ENCODE measurements at regions not wholly inside any gene's neighbourhood (a gene's known extent, or its start where the extent isn't known, plus 50 kb on each side); places are given as distances from the start of the nearest gene placed in this dataset.
"Not testable (repeated sequence)": the region's sequence is repeated elsewhere in the genome, so short reads cannot be mapped to it uniquely, and the experiment has no call there.

DNA sequence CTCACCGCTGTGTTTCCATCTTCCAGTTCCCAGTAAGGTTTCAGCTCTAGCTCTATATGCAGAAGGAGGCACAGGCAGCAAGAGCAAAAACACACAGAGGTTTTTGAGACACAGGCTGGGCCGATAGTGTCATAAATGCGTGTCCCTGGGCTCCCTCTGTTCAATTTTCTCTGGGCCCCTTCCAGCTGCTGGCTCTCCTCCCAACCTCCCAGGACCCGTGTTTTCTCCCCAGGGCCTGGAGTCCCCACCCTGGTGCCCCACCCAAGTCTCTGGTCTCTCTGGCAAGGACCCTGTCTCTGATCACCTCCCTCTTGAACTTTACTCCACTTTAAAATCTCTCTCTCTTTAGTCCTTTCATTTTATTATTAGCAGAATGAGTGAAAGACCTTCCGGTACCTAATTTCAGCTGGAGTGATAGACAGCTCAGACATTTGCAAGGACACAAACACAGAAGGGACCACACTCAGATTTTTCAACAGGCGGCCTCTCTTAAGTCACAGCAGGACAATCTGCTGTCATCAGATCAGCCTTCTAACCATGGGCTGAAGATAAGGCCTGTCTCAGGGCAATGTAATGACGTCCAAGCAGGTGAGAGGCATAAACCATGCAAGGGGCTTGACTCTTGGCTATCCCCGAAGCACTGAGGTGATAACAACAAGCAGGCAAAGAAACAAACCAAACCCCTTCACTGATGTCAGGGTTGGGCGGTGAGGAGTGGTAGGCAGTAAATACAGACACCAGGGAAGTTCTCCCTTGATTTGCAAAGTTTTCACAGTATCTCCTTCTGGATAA is 190.0 kb upstream of the IRS2 start:
- no peak for DNase-seq

DNA sequence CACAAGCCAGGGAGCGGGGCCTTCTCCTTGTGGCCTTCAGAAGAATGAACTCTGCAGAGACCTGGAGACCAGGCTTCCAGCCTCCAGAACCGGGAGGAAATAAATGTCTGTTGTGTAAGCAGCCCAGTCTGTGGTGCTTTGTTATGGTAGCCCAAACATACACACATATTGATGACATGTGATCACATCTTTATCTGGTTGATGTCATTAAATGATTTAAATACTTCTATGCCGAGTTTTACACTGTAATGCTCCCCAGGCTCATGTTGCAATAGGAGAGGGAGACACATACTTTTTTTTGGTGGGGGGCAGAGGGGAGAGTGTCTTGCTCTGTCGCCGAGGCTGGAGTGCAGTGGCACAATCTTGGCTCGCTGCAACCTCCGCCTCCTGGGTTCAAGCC is 188.0 kb upstream of the IRS2 start:
- no peak for DNase-seq

DNA sequence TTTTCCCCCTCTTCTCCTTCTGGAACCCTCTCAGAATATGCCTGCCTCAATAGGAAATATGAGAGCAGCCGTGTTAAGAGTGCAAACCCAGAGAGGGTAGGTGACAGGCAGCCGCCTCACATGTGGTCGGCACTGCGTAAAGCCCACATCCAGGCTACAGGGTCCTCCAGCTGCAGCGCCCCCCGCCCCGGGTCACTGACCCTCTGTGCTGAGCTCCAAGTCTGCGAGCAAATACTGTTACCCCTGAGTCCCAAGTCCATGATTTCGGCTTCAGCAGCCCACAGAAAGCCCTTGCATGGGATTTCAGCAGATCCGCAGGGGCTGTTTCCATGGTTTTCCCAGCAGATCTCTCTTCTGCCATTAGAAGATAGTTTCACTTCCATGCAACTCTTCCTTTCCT is 186.9 kb upstream of the IRS2 start:
- no peak for DNase-seq

DNA sequence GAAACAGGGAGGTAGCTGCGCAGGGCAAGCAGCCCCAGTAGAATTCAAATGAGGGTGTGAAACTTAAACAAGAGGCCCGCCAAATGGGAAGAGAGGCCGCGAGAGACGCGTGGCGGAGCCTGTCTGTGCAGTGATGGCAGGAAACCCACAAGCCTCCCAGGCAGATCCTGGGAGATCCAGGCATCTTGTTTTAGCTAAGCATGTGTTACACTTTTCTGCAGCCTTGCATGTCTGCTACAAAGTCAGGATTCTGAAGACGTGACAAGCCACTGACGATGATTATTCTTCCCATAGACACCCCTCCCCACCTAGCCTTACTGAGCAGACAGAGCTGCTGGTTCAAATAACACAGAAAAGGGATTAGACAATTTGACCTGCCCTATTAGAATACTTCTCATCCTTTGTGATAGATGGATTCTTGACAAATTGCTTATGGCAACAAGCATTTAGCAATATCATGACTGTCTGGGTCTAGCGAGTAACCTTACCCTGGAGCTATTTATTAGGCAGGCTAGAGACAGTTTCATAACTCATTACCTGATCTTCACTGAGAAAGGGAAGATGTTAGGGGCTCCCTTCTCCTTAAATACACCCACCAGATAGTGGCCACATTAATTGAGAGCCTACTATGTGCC is 185.2 kb upstream of the IRS2 start:
- DNase-seq: no peak

DNA sequence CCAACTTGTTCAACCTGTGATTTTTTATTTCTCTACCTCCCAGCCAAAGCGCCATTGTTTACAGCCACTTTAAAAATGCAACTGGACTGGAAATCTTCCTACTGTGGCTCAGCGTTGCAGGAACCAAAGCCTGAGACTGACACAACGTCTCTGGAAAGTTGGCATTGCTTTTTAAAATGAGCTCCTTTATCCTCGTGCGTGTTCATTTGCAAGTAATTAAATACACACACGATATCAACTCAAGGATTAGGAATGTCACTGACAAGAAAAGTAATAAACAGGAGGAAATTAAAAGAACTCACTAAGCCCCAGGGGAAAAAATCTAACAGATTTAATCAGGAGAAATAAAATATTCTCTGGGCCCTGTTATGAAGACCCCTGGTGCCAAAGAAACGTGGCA is 184.6 kb upstream of the IRS2 start:
- no peak for DNase-seq

DNA sequence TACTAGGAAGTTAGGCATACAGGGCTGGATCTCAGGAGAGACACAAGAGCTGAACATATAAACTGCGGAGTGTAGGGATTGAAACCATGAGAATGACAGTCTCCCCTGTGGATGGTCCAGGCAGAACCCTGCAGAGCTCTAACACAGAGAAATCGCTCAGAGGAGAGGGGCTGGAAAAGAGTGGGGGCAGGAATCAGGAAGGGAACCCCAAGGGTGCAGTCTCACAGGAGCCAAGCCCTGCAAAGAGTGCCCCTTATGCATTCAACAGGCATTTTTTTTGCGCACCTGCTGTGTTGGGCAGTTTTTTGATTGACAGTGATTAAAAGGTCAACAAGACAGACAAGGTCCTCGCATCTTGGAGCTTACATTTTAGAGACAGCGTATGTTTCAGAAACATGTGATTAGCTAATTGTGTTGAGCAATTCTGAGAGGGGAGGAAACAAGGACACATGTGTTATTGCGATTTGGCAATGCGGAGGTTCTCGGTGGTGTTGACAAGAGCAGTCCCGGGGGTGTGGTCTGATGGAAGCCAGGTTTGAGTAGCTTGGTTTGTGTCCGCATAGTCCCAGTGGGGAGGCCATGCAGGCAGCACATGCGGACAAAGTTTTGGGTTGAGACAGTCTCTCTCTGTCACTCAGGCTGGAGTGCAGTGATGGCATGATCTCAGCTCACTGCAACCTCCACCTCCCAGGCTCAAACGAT is 182.6 kb upstream of the IRS2 start:
- no peak for DNase-seq

DNA sequence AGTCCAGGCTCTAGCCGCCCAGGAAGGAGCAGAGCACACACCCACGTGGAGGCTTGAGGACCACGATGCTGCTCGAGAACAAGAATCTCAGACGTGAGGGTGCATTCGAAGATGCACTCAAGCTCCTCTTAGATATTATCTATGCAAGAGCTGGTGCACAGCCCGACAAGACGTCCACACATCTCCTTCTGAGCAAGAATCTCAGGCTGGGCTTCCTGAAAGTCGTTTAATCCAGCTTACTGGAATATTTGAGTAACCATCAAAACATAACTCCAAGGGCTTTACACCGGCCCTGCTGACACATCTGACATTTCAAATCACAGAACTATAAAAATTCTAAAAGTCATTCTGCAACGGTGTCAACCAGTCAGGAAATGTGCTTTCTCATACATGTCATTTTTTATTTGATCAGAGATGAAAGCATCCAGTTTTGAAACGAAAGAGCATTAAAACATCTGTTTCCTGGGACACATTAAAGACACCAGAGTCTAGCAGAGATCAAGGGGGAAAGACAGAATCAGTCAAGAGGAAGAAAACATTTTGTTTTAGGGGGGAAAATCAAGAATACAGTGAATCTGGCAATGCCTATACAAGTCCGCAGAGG is 177.7 kb upstream of the IRS2 start:
- no peak for DNase-seq

DNA sequence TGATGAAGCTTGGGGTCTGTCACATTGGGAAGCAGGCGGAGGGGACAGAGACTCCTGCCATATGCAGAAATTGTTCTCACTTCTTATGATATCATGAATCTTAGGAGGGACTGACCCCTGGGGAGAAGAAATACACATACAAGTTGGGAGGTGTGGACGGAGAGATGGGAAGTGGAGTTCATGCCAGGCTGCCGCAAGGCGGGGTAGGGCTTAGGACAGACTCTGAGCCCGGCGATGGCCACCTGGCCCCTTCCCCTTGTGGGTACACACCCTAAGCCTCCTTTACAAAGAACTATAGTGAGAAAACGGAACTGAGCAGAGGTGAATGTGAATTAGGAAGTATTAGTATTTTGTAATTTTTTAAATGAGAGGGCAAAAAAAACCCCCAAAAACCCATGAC is 177.0 kb upstream of the IRS2 start:
- no peak for DNase-seq

DNA sequence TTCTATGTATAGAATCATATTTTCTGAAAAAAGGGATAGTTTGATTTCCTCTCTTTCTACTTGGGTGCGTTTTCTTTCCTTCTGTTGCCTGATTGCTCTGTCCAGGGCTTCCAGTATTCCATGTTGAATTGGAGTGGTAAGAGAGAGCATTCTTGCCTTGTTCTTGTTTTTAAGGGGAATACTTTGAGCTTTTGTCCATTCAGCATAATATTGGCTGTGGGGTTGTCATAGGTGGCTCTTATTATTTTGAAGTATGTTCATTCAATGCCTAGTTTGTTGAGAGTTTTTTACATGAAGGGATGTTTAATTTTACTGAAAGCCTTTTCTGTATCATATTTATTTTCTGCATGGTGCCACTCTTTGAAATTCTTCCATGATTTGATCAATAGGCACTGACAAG is 173.5 kb upstream of the IRS2 start:
- DNase-seq: no peak

DNA sequence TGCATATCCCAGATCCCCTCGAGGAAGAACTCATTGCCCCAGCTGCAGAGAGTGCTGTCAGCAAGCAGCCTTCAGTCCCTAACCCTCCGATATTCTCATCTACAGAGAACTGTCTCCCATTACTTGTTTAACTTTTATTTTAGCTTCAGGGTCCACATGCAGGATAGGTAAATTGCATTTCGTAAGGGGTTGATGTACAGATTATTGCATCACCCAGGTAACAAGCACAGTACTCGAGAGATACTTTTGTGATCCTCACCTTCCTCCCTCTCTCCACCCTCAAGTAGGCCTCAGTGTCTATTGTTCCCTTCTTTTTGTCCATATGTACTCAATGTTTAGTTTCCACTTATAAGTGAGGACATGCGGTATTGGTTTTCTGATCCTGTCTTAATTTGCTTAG is 171.5 kb upstream of the IRS2 start:
- no peak for DNase-seq

DNA sequence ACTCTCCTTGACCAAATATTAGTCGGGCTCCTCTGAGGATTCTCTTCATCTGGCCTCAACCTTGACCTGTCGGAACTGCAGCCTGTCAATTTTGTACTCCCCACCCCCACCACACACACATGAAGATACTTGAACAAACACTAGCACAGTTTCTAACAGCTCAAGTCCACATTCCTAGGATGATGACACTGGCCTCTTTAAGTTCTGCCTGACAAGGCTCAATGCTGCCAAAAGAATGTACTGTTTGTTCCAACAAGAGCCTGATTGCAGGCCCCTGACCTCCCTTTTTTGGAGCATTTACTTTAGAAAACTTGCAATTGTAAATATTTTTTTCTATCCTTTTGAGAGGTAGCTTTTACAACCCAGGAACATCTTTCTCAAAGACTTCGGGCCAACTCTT is 169.2 kb upstream of the IRS2 start:
- no peak for DNase-seq

DNA sequence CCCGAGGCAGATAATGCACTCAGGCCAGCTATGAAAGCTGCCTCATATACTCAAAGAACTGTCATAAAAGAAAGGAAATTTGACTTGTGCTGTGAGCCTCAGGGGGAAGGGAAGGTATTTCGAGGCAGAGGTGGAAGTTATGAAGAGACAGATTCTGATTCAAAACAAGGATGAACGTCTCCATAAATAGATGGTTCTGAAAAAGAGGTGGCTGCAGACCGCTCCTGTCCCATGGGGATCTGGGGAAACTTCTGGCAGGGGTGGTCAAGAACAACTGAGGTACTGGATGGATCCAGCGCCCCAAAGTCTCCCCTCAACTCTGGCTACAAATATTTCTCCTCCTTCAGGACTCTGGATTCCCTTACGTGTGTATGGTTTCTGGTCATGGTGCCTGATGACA is 168.1 kb upstream of the IRS2 start:
- DNase-seq: no peak

DNA sequence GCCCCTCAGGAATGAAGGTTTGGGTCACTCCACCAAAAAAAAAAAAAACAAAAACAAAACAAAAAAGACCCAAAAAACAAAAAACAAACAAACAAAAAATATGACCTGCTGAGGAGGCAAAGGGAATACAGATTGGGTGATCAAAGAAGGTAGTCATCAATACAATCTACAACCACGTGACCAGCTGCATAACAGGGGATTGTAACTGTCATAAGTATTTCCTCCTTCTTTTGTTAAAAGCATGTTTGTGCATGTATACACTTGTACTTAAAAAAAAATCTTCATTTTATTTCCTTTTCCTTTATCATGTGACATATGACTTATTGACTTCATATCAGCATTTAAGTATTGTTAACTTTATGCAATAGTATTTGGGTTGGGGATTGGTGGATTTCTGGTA is 165.1 kb upstream of the IRS2 start:
- no peak for DNase-seq

DNA sequence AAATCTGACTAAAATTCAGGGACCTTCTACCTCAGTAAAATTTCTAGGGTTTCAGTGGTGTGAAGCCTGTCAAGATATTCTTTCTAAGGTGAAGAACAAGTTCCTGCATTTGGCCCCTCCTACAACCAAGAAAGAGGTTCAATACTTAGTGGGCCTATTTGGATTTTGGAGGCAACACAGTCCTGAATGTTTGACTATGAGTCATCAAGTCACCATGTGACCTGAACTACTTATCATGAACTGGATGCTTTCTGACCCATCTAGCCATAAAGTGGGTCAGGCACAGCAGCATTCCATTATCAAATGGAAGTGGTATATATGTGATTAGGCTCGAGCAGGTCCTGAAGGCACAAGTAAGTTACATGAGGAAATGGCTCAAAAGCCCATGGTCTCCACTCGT is 163.0 kb upstream of the IRS2 start:
- DNase-seq: no peak

DNA sequence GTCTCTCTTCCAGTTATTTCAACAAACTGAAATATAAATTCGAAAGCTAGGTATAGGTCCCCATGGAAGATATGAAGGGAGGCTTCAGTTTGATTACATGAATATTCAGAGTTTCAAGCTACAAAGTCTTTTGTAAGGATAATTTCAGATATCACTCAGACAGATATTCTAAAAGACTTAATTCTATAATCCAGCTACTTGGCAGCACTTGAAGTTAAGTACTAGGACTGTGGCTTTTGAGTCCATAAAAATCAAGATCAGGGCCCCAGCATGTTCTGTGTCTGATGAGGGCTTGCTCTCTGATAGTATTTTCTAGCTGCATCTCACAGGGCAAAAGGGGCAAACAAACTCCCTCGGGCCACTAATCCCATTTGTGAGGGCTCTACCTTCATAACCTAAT is 160.6 kb upstream of the IRS2 start:
- no peak for DNase-seq

DNA sequence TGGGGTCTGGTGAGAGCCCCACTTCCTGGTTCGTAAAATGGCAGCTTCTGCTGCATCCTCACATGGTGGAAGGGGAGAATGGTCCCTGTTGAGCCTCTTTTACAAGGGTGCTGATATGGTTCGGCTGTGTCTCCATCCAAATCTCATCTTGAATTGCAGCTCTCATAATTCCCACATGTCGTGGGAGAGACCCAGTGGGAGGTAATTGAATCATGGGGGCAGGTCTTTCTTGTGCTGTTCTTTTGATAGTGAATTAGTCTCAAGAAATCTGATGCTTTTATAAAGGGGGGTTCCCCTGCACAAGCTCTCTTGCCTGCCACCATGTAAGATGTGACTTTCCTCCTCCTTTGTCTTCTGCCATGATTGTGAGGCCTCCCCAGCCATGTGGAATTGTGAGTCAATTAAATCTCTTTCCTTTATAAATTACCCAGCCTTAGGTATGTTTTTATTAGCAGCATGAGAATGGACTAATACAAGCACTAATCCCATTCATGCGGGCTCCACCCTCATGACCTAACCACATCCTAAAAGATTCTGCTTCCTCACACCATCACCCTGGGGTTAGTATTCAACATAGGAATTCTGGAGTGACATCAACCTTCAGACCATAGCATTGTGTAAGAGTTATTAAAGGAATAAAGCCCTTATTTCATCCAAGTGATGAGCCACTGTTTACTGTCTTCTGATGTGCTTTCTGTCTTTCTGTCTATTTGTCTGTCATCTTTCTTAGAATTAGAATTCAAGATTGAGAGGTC is 159.0 kb upstream of the IRS2 start:
- no peak for DNase-seq

DNA sequence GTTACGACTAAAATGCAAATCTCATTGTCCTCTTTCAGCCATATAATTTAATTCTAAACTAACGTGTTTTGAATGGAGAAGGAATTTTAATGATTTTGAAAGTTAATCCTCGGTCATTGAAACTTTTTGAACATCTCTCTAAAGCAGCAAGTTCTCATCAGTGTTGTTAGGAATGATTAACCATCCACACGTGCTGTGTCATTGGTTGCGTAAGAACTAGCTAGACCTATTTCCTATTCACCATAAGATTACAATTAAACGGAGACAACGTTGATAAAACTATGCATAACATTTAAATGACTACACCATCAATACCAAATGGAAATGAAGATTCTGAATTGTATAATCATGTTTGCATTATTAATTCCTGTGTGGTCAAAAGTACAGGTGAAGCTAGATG is 155.6 kb upstream of the IRS2 start:
- no peak for DNase-seq

DNA sequence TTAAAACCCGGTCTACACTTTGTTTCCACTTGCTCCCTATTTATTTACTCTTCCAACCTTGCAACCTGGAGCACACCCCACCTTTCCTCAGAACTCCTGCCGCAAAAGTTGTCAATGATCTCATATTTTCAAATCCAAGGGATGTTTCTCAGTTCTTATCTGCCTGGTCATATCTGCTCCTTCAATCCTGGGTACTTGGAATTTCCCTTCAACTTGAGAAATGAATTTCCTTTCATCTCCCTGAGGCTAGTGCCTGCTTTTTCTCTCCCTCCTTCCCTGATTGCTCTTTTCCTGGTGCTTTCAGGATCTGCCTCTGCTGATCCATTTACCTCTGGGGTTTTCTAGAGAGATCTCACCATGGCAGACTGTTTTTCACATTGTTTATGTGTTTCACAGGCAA is 154.8 kb upstream of the IRS2 start:
- DNase-seq: no peak

DNA sequence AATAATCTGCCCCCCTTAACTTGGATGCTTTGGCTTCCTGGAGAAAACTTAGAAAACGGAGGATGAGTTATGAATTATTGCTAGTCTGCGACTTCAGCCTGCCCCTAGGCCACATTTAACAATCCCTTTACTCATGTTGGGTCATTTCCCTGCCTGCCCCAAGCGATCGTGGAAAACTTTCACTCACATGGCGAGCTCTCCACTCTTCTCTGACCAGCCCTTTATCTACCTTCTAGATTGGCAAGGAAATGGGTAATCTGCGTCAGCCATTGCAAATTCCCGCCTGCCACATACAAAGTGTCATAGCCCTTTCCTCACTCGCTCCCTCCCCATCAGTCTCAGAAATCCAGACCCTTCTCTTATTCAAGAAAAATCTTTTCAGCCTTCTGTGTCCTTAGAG is 154.3 kb upstream of the IRS2 start:
- no peak for DNase-seq

DNA sequence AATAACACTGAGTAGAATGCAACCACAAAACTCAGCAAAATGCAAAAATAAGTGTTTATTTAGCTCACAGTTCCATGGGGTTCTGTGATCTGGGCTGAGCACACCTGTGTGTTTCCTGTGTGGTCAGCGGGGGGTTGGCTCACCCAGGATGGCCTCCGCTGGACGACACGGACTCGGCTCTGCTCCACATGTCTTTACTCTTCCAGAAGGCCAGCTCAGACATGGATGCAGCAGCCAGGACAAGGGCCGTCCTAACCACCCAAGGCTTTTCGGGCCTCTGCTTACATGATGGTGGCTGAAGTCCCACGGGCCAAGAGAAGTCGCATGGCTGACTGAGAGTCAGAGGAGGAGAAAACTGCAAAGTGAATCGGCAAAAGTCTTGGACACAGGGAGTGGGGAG is 153.5 kb upstream of the IRS2 start:
- no peak for DNase-seq

DNA sequence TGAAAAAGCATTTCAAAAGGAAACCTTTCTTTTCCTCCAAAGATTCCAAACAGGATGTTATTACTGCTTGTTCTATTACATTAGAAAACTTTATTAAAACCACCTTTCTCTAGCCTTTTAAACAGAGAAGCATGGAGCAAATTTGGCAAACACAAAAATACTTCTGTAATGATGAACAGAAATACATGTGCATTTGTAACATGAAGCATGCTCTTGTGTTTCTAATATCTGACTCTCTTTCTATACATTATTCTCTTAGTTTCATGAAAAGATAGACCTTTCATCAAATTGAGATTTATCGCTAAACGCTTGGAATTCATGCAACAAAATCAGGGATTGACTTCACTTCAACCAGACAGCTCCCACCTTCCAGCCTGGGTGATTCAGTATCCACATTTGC is 152.8 kb upstream of the IRS2 start:
- DNase-seq: no peak

DNA sequence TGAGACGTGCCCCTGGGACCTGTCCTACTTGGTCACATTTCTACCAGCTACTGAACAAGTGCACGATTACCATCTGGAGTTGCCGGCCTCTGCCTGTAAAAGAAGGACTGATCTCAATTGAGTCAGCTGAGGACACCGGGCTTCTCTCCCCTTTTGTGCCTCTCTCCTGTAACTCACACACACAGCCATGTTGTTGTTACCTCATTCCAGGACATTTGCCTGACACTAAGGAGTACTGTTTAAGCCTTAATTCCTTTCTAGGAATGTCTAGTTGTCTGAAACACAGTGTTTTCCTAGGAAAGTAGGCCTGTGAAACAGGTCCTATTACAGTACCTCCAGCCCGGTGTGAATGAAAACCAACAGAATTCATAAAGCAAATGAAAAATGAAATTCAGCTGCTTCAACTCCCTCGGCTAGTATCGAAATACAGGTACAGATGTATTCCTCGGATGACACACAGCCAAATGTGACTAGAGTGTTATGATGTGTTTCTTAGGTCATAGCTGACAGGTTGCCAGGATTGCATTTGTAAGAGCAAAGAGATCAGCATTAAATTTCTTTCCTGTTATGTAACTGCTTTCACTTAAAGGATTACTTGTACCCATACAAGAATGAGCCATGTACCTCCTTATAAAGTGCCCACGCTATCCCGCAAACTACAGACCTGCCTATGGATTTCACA is 152.0 kb upstream of the IRS2 start:
- no peak for DNase-seq

DNA sequence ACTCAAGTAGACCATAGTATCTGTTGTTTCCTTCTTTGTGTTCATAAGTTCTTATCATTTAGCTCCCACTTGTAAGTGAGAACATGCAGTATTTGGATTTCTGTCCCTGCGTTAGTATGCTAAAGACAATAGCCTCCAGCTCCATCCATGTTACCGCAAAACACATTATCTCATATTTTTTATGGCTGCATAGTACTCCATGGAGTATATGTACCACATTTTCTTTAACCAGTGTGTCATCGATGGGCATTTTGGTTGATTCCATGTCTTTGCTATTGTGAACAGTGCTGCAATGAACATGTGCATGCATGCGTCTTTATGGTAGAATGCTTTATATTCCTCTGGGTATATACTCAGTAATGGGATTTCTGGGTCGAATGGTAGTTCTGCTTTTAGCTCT is 148.1 kb upstream of the IRS2 start:
- not testable (repeated sequence) for DNase-seq
